ENCODE measurements at regions not wholly inside any gene's neighbourhood (a gene's known extent, or its start where the extent isn't known, plus 50 kb on each side); places are given as distances from the start of the nearest gene placed in this dataset.

- no peak overlapping the region for H3K4me3 Mint-ChIP-seq
- ChIA-PET CTCF (interaction anchor here (0.6 kb wide), 1 partner anchor 223 kb away, joined by 3 read pairs; no protein-coding TSS in a partner anchor), POLR2A (no interaction called here)
- peaks cover 9% of the 10 kb centered on the region for H3K9me3 Mint-ChIP-seq (ENCODE audit: low read depth)
- H3K27me3 Mint-ChIP-seq = no peaks in the 10 kb centered on the region
- ATAC-seq (no peak), DNase-seq (no peak)
- no peak overlapping the region for H3K27ac Mint-ChIP-seq
- no peaks in the 10 kb centered on the region for H3K4me1 Mint-ChIP-seq
- intact Hi-C loops (cut with DNase I, micrococcal nuclease) = no loop called here
- H3K36me3 Mint-ChIP-seq (ENCODE audit: low read depth) = no peaks in the 10 kb centered on the region
Observed at GRCh38 chr17:53101706-53102105, 721.0 kb upstream of the KIF2B start.

- intact Hi-C loops (cut with DNase I, micrococcal nuclease) = no loop called here
- Mint-ChIP-seq H3K27ac (no peak overlapping the region), H3K27me3 (no peaks in the 10 kb centered on the region), H3K4me3 (no peak overlapping the region), H3K4me1 (no peaks in the 10 kb centered on the region), H3K36me3 (ENCODE audit: low read depth) (no peaks in the 10 kb centered on the region), H3K9me3 (ENCODE audit: low read depth) (peaks cover 16% of the 10 kb centered on the region)
- ATAC-seq (no peak), DNase-seq (no peak)
- CTCF ChIA-PET = no interaction called here
- POLR2A ChIA-PET = no interaction called here
Observed at GRCh38 chr17:53100126-53100525, 722.6 kb upstream of the KIF2B start.

- Mint-ChIP-seq H3K27ac (no peak overlapping the region), H3K36me3 (ENCODE audit: low read depth) (no peaks in the 10 kb centered on the region), H3K27me3 (no peaks in the 10 kb centered on the region), H3K4me1 (no peaks in the 10 kb centered on the region), H3K9me3 (ENCODE audit: low read depth) (peaks cover 20% of the 10 kb centered on the region), H3K4me3 (no peak overlapping the region)
- ChIA-PET CTCF (no interaction called here), POLR2A (no interaction called here)
- no peak for ATAC-seq
- no peak for DNase-seq
- intact Hi-C loops (cut with DNase I, micrococcal nuclease) = no loop called here
Observed at GRCh38 chr17:53093391-53093790, 729.3 kb upstream of the KIF2B start.

- intact Hi-C loops (cut with DNase I, micrococcal nuclease) = no loop called here
- Mint-ChIP-seq H3K27ac (no peak overlapping the region), H3K4me3 (no peak overlapping the region), H3K4me1 (no peaks in the 10 kb centered on the region), H3K9me3 (ENCODE audit: low read depth) (peaks cover 20% of the 10 kb centered on the region), H3K27me3 (no peaks in the 10 kb centered on the region), H3K36me3 (ENCODE audit: low read depth) (no peaks in the 10 kb centered on the region)
- DNase-seq (no peak), ATAC-seq (no peak)
- ChIA-PET CTCF (no interaction called here), POLR2A (no interaction called here)
Observed at GRCh38 chr17:53092072-53092471, 730.7 kb upstream of the KIF2B start.

GRCh38 chr17:53090770-53091169 is 732.0 kb upstream of the KIF2B start:
- H3K9me3 Mint-ChIP-seq (ENCODE audit: low read depth) = peaks cover 9% of the 10 kb centered on the region
- CTCF ChIA-PET = no interaction called here
- H3K27ac Mint-ChIP-seq = no peak overlapping the region
- DNase-seq (no peak), ATAC-seq (no peak)
- H3K4me3 Mint-ChIP-seq = no peak overlapping the region
- intact Hi-C loops (cut with DNase I, micrococcal nuclease) = no loop called here
- H3K36me3 Mint-ChIP-seq (ENCODE audit: low read depth) = no peaks in the 10 kb centered on the region
- H3K27me3 Mint-ChIP-seq = no peaks in the 10 kb centered on the region
- no peaks in the 10 kb centered on the region for H3K4me1 Mint-ChIP-seq
- POLR2A ChIA-PET = no interaction called here

- ATAC-seq = no peak
- CTCF ChIA-PET = no interaction called here
- Mint-ChIP-seq H3K4me1 (no peaks in the 10 kb centered on the region), H3K36me3 (ENCODE audit: low read depth) (no peaks in the 10 kb centered on the region), H3K4me3 (no peak overlapping the region), H3K9me3 (ENCODE audit: low read depth) (peaks cover 5% of the 10 kb centered on the region), H3K27ac (no peak overlapping the region), H3K27me3 (no peaks in the 10 kb centered on the region)
- intact Hi-C loops (cut with DNase I, micrococcal nuclease) = no loop called here
- POLR2A ChIA-PET = no interaction called here
- no peak for DNase-seq
Observed at GRCh38 chr17:53088481-53088880, 734.2 kb upstream of the KIF2B start.

- CTCF ChIA-PET = no interaction called here
- POLR2A ChIA-PET = no interaction called here
- Mint-ChIP-seq H3K4me1 (no peaks in the 10 kb centered on the region), H3K9me3 (ENCODE audit: low read depth) (peaks cover 27% of the 10 kb centered on the region), H3K27ac (no peak overlapping the region), H3K4me3 (no peak overlapping the region), H3K27me3 (no peaks in the 10 kb centered on the region), H3K36me3 (ENCODE audit: low read depth) (no peaks in the 10 kb centered on the region)
- intact Hi-C loops (cut with DNase I, micrococcal nuclease) = no loop called here
- DNase-seq (no peak), ATAC-seq (no peak)
Observed at GRCh38 chr17:53061446-53061845, 761.3 kb upstream of the KIF2B start.

GRCh38 chr17:53058031-53058430 is 764.7 kb upstream of the KIF2B start:
- Mint-ChIP-seq H3K4me3 (no peak overlapping the region), H3K9me3 (ENCODE audit: low read depth) (peaks cover 22% of the 10 kb centered on the region), H3K36me3 (ENCODE audit: low read depth) (no peaks in the 10 kb centered on the region), H3K27ac (no peak overlapping the region), H3K4me1 (no peaks in the 10 kb centered on the region), H3K27me3 (no peaks in the 10 kb centered on the region)
- CTCF ChIA-PET = interaction anchor here (0.7 kb wide), 1 partner anchor 1197 kb away, joined by 3 read pairs; no protein-coding TSS in a partner anchor
- intact Hi-C loops (cut with DNase I, micrococcal nuclease) = no loop called here
- ATAC-seq (no peak), DNase-seq (no peak)
- POLR2A ChIA-PET = no interaction called here

- H3K36me3 Mint-ChIP-seq (ENCODE audit: low read depth) = no peaks in the 10 kb centered on the region
- no peak overlapping the region for H3K4me3 Mint-ChIP-seq
- peaks cover 11% of the 10 kb centered on the region for H3K9me3 Mint-ChIP-seq (ENCODE audit: low read depth)
- POLR2A ChIA-PET = no interaction called here
- H3K27me3 Mint-ChIP-seq = no peaks in the 10 kb centered on the region
- DNase-seq = no peak
- CTCF ChIA-PET = no interaction called here
- H3K4me1 Mint-ChIP-seq = no peaks in the 10 kb centered on the region
- no peak for ATAC-seq
- H3K27ac Mint-ChIP-seq = no peak overlapping the region
- intact Hi-C loops (cut with DNase I, micrococcal nuclease) = no loop called here
Observed at GRCh38 chr17:53046781-53047180, 775.9 kb upstream of the KIF2B start.

- Mint-ChIP-seq H3K4me3 (no peak overlapping the region), H3K27me3 (no peaks in the 10 kb centered on the region), H3K36me3 (ENCODE audit: low read depth) (no peaks in the 10 kb centered on the region), H3K27ac (no peak overlapping the region), H3K4me1 (no peaks in the 10 kb centered on the region), H3K9me3 (ENCODE audit: low read depth) (peaks cover 3% of the 10 kb centered on the region)
- ChIA-PET POLR2A (no interaction called here), CTCF (no interaction called here)
- intact Hi-C loops (cut with DNase I, micrococcal nuclease) = no loop called here
- DNase-seq (no peak), ATAC-seq (no peak)
Observed at GRCh38 chr17:53039981-53040380, 782.7 kb upstream of the KIF2B start.

GRCh38 chr17:53033297-53033696 is 789.4 kb upstream of the KIF2B start:
- Mint-ChIP-seq H3K4me3 (no peak overlapping the region), H3K27me3 (no peaks in the 10 kb centered on the region), H3K9me3 (ENCODE audit: low read depth) (peaks cover 13% of the 10 kb centered on the region), H3K27ac (no peak overlapping the region), H3K36me3 (ENCODE audit: low read depth) (no peaks in the 10 kb centered on the region), H3K4me1 (no peaks in the 10 kb centered on the region)
- ATAC-seq (no peak), DNase-seq (no peak)
- intact Hi-C loops (cut with DNase I, micrococcal nuclease) = no loop called here
- POLR2A ChIA-PET = no interaction called here
- CTCF ChIA-PET = no interaction called here

- POLR2A ChIA-PET = no interaction called here
- no peaks in the 10 kb centered on the region for H3K36me3 Mint-ChIP-seq (ENCODE audit: low read depth)
Observed at GRCh38 chr17:53032861-53033271, 789.9 kb upstream of the KIF2B start.

GRCh38 chr17:53017227-53017626 is 805.5 kb upstream of the KIF2B start:
- peaks cover 17% of the 10 kb centered on the region for H3K9me3 Mint-ChIP-seq (ENCODE audit: low read depth)
- H3K27me3 Mint-ChIP-seq = no peaks in the 10 kb centered on the region
- no peak overlapping the region for H3K27ac Mint-ChIP-seq

More at GRCh38 chr17:53032861-53033271, 789.9 kb upstream of the KIF2B start:
- DNase-seq = no peak
- Mint-ChIP-seq H3K4me1 (no peaks in the 10 kb centered on the region), H3K27me3 (no peaks in the 10 kb centered on the region), H3K9me3 (ENCODE audit: low read depth) (peaks cover 13% of the 10 kb centered on the region), H3K4me3 (no peak overlapping the region), H3K27ac (no peak overlapping the region)
- intact Hi-C loops (cut with DNase I, micrococcal nuclease) = no loop called here
- CTCF ChIA-PET = no interaction called here
- no peak for ATAC-seq

More at GRCh38 chr17:53017227-53017626, 805.5 kb upstream of the KIF2B start:
- no peak for DNase-seq
- H3K4me1 Mint-ChIP-seq = no peaks in the 10 kb centered on the region
- no peak for ATAC-seq
- no peak overlapping the region for H3K4me3 Mint-ChIP-seq
- intact Hi-C loops (cut with DNase I, micrococcal nuclease) = no loop called here
- ChIA-PET CTCF (no interaction called here), POLR2A (no interaction called here)
- H3K36me3 Mint-ChIP-seq (ENCODE audit: low read depth) = no peaks in the 10 kb centered on the region
